ENCODE measurements at regions not wholly inside any gene's neighbourhood (a gene's known extent, or its start where the extent isn't known, plus 50 kb on each side); places are given as distances from the start of the nearest gene placed in this dataset.
A peak's percentile ranks its signal among the peaks of the same experiment; 100 is the strongest.

DNA sequence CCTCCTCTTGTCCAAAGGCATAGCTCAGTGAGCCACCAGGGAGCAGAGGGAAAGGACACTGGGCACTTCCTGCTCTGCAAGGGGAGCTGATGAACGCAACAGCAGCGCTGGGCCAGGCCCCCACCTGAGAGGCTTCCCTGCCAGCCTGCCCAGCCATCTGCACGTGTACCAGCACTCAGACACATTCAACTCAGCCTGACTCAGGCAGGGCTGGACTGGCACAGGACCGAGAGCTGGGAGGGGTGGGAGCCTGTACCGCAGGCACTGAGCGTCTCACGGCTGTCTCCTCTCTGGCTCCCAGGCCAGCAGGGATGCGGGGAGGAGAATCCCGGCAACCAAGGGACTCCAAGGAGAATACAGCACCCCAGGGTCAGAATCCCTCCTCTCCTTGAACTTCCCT lies 411.8 kb downstream of the CTTN start:
- intact Hi-C loops (cut with DNase I) = no loop called here
- no peak for ATAC-seq
- H3K27ac ChIP-seq = no peak overlapping the region
- no peaks in the 10 kb centered on the region for H3K9me3 ChIP-seq
- no peaks in the 10 kb centered on the region for H3K27me3 ChIP-seq (ENCODE audit: low read depth)
- TF ChIP-seq, protein P1, sequence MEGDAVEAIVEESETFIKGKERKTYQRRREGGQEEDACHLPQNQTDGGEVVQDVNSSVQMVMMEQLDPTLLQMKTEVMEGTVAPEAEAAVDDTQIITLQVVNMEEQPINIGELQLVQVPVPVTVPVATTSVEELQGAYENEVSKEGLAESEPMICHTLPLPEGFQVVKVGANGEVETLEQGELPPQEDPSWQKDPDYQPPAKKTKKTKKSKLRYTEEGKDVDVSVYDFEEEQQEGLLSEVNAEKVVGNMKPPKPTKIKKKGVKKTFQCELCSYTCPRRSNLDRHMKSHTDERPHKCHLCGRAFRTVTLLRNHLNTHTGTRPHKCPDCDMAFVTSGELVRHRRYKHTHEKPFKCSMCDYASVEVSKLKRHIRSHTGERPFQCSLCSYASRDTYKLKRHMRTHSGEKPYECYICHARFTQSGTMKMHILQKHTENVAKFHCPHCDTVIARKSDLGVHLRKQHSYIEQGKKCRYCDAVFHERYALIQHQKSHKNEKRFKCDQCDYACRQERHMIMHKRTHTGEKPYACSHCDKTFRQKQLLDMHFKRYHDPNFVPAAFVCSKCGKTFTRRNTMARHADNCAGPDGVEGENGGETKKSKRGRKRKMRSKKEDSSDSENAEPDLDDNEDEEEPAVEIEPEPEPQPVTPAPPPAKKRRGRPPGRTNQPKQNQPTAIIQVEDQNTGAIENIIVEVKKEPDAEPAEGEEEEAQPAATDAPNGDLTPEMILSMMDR (IDR thresholded peaks at IDR 0.05) = no peak
- H3K36me3 ChIP-seq = peaks cover 3% of the 10 kb centered on the region
- DNase-seq = peak; percentile 40
- no peaks in the 10 kb centered on the region for H3K4me1 ChIP-seq
- H3K4me3 ChIP-seq = no peak overlapping the region

DNA sequence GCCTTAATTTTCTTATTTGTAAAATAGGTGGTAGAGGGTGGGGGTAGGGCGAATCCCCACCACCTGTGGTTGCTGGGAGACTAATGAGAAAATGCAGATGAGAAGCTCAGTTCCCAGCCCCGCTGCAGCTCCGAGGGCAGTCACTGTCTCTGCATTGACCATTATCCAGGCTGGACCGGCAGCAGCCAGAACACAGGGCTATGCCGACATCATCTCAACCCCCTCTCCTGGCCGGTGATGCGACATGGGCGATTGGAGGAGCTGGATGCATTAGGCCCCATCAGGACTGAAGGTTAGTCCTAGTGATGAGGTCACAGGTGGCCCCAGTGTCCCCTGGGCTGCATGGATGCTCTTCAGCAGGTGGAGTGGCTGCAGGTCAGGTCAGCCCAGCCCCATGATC lies 412.4 kb downstream of the CTTN start:
- ATAC-seq = no peak
- Histone ChIP-seq H3K4me3 (no peak overlapping the region), H3K27ac (no peak overlapping the region), H3K36me3 (peaks cover 3% of the 10 kb centered on the region), H3K4me1 (no peaks in the 10 kb centered on the region), H3K9me3 (no peaks in the 10 kb centered on the region), H3K27me3 (ENCODE audit: low read depth) (no peaks in the 10 kb centered on the region)
- DNase-seq = peak; percentile 32
- intact Hi-C loops (cut with DNase I) = no loop called here
- TF ChIP-seq, protein P1 (IDR thresholded peaks at IDR 0.05) = no peak

DNA sequence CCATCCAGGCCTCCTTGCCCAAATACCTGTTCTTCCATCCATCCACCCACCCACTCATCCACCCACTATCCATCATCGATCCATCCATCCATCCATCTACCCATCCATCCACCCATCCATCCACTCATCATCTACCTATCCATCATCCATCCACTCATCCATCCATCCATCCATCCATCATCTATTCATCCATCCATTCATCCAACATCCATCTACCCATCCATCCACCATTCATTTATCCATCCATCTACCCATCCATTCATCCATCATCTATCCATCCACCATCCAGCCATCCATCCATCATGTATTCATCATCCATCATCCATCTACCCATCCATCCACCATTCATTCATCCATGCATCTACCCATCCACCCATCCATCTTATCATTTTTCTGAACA lies 413.2 kb downstream of the CTTN start:
- TF ChIP-seq, protein P1 (IDR thresholded peaks at IDR 0.05) = no peak
- ATAC-seq = no peak
- Histone ChIP-seq H3K27me3 (ENCODE audit: low read depth) (no peaks in the 10 kb centered on the region), H3K36me3 (peaks cover 3% of the 10 kb centered on the region), H3K27ac (no peak overlapping the region), H3K4me1 (no peaks in the 10 kb centered on the region), H3K4me3 (no peak overlapping the region), H3K9me3 (no peaks in the 10 kb centered on the region)
- DNase-seq = no peak
- intact Hi-C loops (cut with DNase I) = no loop called here

DNA sequence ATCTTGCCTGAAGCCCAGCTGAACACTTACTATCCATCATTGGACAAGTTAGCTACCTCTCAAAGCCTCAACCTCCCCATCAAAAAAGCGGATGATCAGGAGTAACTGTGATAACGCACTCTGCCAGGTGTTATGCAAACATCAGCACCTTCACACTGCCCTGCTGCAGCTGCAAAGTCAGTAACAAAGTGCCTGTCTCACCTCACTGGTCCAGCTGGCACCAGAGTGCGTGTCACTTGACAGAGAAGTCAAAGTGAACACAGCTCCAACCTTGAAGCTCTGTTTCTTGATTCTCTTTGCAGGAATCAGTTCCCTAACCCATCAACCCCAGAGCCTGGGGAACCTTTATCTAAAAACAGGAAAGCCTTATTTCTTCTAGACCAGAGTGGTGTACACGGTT lies 413.6 kb downstream of the CTTN start:
- no peak for ATAC-seq
- intact Hi-C loops (cut with DNase I) = no loop called here

DNA sequence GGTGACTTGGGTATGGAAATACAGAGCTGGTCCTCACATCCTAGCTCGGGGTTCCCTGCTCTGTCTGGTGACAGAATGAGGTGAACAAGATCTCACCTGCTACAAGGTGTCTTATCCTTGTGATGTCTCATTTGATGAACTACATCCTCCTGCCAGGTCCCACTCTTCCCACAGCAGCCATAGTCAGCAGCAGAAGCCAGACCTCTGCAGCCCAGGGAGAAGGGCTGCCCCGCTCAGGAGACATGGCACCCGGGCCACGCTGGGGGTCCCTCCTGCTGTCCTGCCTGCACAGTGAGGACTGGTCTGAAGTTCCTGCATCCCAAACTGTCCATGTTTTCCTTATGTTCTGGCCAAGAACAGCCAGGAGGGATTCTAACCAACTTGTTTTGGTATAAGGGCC lies 414.1 kb downstream of the CTTN start:
- no peak for ATAC-seq
- intact Hi-C loops (cut with DNase I) = no loop called here

More for the DNA sequence above, 413.6 kb downstream of the CTTN start:
- Histone ChIP-seq H3K4me3 (no peak overlapping the region), H3K36me3 (no peaks in the 10 kb centered on the region), H3K27me3 (ENCODE audit: low read depth) (no peaks in the 10 kb centered on the region), H3K27ac (no peak overlapping the region), H3K4me1 (no peaks in the 10 kb centered on the region), H3K9me3 (no peaks in the 10 kb centered on the region)
- TF ChIP-seq, protein P1 (IDR thresholded peaks at IDR 0.05) = no peak
- no peak for DNase-seq

More for the DNA sequence above, 414.1 kb downstream of the CTTN start:
- H3K36me3 ChIP-seq = no peaks in the 10 kb centered on the region
- no peak overlapping the region for H3K27ac ChIP-seq
- TF ChIP-seq, protein P1 (IDR thresholded peaks at IDR 0.05) = no peak
- no peaks in the 10 kb centered on the region for H3K27me3 ChIP-seq (ENCODE audit: low read depth)
- H3K4me3 ChIP-seq = no peak overlapping the region
- H3K9me3 ChIP-seq = no peaks in the 10 kb centered on the region
- no peak for DNase-seq
- no peaks in the 10 kb centered on the region for H3K4me1 ChIP-seq

Data from lower lobe of right lung (tissue), 2 donors.